Activated T-helper 17 cell treated with anti-CD3 and anti-CD28 coated beads, Interleukin-2, amount 50 U/mL, for 72 hours (primary cell): ENCODE measurements at regions not wholly inside any gene's neighbourhood (a gene's known extent, or its start where the extent isn't known, plus 50 kb on each side); places are given as distances from the start of the nearest gene placed in this dataset.

Experiments
- ATAC-seq: fragments of 150-1000 bp; cut with Tn5 transposase; replicated peaks from 2 replicates; pipeline ENCODE4 v1.10.0; 2021; ENCODE audit warnings: mild to moderate bottlenecking, moderate library complexity
- H3K27ac Mint-ChIP-seq: one replicate; pipeline ENCODE4 v1.8.0; 2022; ENCODE audit warnings: mixed read lengths
- H3K27me3 Mint-ChIP-seq: one replicate; pipeline ENCODE4 v1.8.0; 2022; ENCODE audit warnings: mixed read lengths
- H3K36me3 Mint-ChIP-seq: one replicate; pipeline ENCODE4 v1.8.0; 2022; ENCODE audit warnings: low read depth, mild to moderate bottlenecking, mixed read lengths
- H3K4me1 Mint-ChIP-seq: one replicate; pipeline ENCODE4 v1.8.0; 2022; ENCODE audit warnings: mixed read lengths
- H3K4me3 Mint-ChIP-seq: one replicate; pipeline ENCODE4 v1.8.0; 2022; ENCODE audit warnings: mild to moderate bottlenecking, mixed read lengths
- H3K9me3 Mint-ChIP-seq: one replicate; pipeline ENCODE4 v1.8.0; 2022; ENCODE audit warnings: mixed read lengths

DNA sequence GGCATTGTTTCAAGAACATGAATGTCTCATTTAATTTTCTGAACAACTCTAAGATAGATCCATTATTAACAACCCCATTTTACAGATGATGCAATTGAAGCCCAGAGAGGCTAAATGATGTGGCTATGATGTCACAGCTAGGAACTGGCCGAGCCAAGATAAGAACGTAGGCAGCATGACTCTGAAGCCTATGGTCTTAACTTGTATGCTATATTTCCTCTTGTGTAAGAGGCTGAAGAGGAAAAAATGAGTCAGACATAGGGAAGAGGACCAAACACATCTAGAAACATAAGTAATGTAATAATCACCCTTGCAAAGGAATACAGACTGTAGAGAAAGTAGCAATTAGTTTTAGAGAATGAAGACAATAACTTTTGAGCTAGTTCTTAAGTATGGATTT is 416.8 kb downstream of the FIGN start:
- no peaks in the 10 kb centered on the region for H3K4me1 Mint-ChIP-seq
- peaks cover 8% of the 10 kb centered on the region for H3K9me3 Mint-ChIP-seq
- no peak overlapping the region for H3K4me3 Mint-ChIP-seq
- no peaks in the 10 kb centered on the region for H3K36me3 Mint-ChIP-seq
- ATAC-seq: no peak
- no peaks in the 10 kb centered on the region for H3K27me3 Mint-ChIP-seq
- H3K27ac Mint-ChIP-seq: no peak overlapping the region

DNA sequence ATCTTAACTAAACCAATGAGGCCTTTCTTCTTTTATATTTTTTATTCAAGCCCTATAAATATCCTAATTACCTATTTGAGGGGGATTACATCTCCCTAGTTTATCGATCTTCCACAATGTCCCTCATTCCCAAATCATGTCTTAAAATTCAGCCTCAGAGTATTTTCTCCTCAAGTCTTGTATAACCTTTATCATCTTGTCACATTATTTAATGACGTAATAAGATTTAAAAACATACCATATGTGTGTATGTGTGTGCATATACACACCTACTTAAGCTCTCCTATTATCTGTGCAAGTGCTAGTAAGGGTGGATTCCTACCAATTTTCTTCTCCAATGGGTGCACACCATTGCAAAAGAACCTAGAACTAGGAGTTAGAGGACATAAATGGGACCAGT is 421.1 kb downstream of the FIGN start:
- H3K27me3 Mint-ChIP-seq: no peaks in the 10 kb centered on the region
- no peak overlapping the region for H3K4me3 Mint-ChIP-seq
- H3K9me3 Mint-ChIP-seq: peaks cover 8% of the 10 kb centered on the region
- H3K27ac Mint-ChIP-seq: no peak overlapping the region
- no peak for ATAC-seq
- no peaks in the 10 kb centered on the region for H3K36me3 Mint-ChIP-seq
- H3K4me1 Mint-ChIP-seq: no peaks in the 10 kb centered on the region

DNA sequence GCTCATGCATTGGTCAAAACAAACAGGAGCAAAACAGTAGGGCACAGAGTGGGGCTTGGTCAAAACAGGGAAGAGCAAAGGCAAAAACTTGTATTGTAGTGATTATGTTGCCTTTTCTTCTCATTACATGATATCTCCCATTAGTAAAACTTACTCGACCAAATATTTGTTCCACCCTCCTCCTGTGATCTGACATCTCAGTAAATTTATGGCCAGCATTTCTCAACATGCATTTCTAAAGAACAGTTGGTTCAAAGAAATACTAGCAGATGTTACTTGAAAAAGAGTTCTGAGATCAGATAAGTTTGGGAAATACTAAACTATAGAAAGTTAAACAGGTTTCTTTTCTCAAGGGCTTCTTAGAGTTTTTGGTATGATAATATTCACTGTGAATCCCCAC is 423.1 kb downstream of the FIGN start:
- no peaks in the 10 kb centered on the region for H3K36me3 Mint-ChIP-seq
- no peak for ATAC-seq
- no peaks in the 10 kb centered on the region for H3K9me3 Mint-ChIP-seq
- no peak overlapping the region for H3K27ac Mint-ChIP-seq
- H3K4me1 Mint-ChIP-seq: no peaks in the 10 kb centered on the region
- H3K27me3 Mint-ChIP-seq: no peaks in the 10 kb centered on the region
- H3K4me3 Mint-ChIP-seq: no peak overlapping the region

DNA sequence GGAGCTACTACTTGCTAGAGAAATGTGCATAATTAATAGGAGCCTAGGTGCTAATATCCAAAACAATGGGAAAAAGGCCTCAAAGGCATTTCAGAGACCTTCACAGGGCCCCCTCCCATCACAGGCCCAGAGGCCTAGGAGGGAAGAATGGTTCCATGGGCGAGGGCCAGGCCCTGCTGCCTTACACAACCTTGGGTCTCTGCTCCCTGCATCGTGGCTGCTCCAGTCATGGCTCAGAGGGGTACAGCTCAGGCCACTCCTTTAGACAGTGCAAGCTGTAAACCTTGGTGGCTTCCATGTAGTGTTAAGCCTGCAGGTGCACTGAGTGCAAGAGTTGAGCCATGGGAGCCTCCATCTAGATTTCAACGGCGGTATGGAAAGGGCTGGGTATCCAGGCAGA is 429.2 kb downstream of the FIGN start:
- H3K27ac Mint-ChIP-seq: no peak overlapping the region
- peaks cover 10% of the 10 kb centered on the region for H3K9me3 Mint-ChIP-seq
- H3K27me3 Mint-ChIP-seq: no peaks in the 10 kb centered on the region
- no peaks in the 10 kb centered on the region for H3K36me3 Mint-ChIP-seq
- H3K4me3 Mint-ChIP-seq: no peak overlapping the region
- no peak for ATAC-seq
- no peaks in the 10 kb centered on the region for H3K4me1 Mint-ChIP-seq

DNA sequence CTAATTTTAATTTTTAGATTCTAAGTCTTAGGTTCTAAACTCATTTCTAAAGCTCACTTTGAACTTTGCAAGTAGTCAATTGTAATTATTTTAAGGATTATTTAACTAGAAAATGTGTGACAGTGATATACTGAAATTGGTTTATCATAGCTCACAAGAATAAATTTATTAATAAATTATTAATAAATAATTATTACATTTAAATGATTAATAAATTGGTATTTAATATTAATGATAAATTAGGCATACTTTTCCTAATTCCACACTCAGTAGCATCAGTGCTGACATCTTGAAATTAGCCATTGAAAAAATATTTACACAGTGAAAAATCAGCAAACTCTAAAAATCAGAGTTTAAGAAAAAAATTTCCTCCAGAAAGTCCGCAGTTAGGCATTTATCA is 433.7 kb downstream of the FIGN start:
- Mint-ChIP-seq H3K27ac (no peak overlapping the region), H3K36me3 (no peaks in the 10 kb centered on the region), H3K27me3 (no peaks in the 10 kb centered on the region), H3K4me3 (no peak overlapping the region), H3K4me1 (no peaks in the 10 kb centered on the region), H3K9me3 (peaks cover 13% of the 10 kb centered on the region)
- ATAC-seq: no peak

DNA sequence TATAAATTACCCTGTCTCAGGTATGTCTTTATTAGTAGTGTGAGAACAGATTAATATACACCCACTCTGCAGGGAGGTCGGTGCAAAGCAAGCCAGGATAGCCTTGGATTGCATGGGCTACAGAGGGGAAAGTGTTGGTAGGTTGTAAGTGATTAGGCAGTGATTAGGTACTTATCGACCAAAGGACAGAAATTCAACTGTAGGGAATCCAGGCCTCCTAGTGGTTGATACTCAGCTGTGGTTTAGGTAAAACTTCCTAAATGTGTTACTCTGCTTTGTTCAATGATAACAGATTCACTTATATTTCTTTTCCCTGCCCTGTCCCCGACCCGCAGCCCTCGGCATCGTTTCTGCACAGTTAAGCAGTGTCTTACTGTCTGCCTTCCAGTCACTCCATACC is 444.0 kb downstream of the FIGN start:
- ATAC-seq: no peak
- no peaks in the 10 kb centered on the region for H3K27me3 Mint-ChIP-seq
- H3K27ac Mint-ChIP-seq: no peak overlapping the region
- no peak overlapping the region for H3K4me3 Mint-ChIP-seq
- H3K36me3 Mint-ChIP-seq: no peaks in the 10 kb centered on the region
- H3K9me3 Mint-ChIP-seq: peaks cover 15% of the 10 kb centered on the region
- no peaks in the 10 kb centered on the region for H3K4me1 Mint-ChIP-seq

DNA sequence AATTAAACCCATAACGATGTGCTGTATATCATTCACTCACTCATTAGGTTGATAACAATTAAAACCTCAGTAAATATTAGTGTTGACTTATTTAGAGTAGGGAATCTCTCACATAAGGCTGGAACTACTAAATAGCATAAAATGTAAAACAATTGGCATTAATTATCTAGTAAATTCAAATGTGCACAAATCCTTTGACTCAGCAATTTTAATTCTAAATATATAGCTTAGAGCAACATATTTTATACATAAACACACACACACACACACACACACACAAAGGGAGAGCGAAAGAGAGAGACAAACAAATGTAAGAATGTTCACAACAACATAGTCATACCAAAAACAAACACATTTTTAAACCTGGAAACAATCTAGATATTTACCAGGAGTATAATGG is 443.1 kb upstream of the KCNH7 start:
- peaks cover 6% of the 10 kb centered on the region for H3K9me3 Mint-ChIP-seq
- H3K27me3 Mint-ChIP-seq: no peaks in the 10 kb centered on the region
- H3K27ac Mint-ChIP-seq: no peak overlapping the region
- no peak overlapping the region for H3K4me3 Mint-ChIP-seq
- no peaks in the 10 kb centered on the region for H3K4me1 Mint-ChIP-seq
- no peak for ATAC-seq
- H3K36me3 Mint-ChIP-seq: no peaks in the 10 kb centered on the region

DNA sequence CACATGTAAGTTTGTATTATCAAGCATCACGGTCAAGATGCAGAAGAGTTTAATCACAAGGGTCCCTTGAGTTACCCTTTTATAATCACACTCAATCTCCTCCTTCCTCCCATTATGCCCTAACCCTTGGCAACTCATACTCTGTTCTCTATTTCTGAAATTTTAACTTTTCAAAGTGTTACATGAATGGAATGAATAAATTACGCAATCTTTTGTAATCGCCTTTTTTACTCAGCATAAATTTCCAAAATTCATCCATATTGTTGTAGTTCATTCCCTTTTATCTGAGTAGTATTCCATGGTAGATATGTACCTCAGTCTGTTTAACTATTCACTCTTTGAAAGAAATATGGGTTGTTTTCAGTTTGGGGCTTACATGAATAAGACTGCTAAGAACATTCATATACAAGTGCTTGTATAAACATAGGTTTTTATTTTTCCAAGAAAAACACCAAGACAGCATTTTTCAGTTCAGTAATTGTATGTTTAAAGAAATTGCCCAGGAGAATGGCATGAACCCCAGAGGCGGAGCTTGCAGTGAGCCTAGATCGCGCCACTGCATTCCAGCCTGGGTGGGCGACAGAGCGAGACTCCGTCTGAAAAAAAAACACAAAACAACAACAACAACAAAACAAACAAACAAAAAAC is 430.9 kb upstream of the KCNH7 start:
- no peak overlapping the region for H3K27ac Mint-ChIP-seq
- H3K27me3 Mint-ChIP-seq: no peaks in the 10 kb centered on the region
- peaks cover 20% of the 10 kb centered on the region for H3K9me3 Mint-ChIP-seq
- no peaks in the 10 kb centered on the region for H3K4me1 Mint-ChIP-seq
- no peak overlapping the region for H3K4me3 Mint-ChIP-seq
- no peaks in the 10 kb centered on the region for H3K36me3 Mint-ChIP-seq
- ATAC-seq: no peak

DNA sequence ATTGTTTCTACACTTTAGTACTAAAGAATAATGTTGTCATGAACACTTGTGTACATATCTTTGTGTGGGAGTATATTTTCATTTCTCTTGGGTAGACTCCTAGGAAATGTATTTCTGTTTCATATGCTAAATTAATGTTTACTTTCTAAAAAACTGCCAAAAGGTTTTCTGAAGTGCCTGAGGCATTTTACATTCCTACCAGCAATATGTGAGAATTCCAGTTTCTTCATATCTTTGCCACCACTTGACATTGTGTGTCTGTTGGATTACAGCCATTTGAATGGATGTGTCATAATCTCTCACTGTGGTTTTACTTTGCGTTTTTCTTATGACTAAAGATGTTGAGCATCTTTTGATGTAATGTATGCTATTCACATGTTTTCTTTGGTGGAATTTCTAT is 428.2 kb upstream of the KCNH7 start:
- H3K36me3 Mint-ChIP-seq: no peaks in the 10 kb centered on the region
- no peaks in the 10 kb centered on the region for H3K4me1 Mint-ChIP-seq
- H3K9me3 Mint-ChIP-seq: peaks cover 3% of the 10 kb centered on the region
- no peaks in the 10 kb centered on the region for H3K27me3 Mint-ChIP-seq
- no peak overlapping the region for H3K27ac Mint-ChIP-seq
- ATAC-seq: no peak
- H3K4me3 Mint-ChIP-seq: no peak overlapping the region

DNA sequence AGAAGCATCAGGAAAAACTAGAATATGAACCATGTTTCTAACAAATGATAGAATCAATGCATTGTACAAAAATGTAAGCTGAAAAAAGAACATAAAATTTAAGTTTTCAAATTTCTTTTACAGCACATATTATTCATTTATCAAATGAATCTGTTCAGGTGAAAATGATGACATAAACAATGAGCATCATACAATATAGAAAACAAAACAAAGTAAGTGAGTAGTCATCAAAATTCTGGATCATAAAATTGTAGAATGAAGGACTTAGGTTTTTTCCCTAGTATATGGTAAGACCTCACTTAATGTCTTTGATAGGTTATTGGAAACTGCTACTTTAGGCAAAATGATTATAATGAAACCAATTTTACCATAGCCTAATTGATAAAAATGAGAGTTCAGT is 427.0 kb upstream of the KCNH7 start:
- H3K4me3 Mint-ChIP-seq: no peak overlapping the region
- no peak for ATAC-seq

DNA sequence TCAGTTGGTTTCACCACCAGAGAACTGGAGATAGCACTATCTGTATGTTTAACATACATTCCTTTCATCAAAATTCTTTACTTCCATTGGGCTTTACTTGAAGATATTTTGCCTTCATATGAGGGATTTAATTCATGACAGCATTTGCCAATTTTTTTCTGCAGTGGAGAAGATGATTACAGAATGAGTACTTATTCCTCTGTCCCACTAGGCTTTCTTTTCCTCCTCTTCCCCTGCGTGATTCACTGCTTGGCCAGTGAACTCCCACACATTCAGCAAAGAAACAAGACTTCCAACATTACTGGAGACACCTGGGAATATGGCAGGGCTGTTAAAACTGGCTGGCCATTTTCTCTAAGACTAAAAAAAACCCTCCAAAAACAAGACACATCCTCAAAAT is 425.8 kb upstream of the KCNH7 start:
- ATAC-seq: no peak
- Mint-ChIP-seq H3K9me3 (no peaks in the 10 kb centered on the region), H3K27me3 (no peaks in the 10 kb centered on the region), H3K27ac (no peak overlapping the region), H3K4me3 (no peak overlapping the region), H3K4me1 (no peaks in the 10 kb centered on the region), H3K36me3 (no peaks in the 10 kb centered on the region)

More for the DNA sequence above, 427.0 kb upstream of the KCNH7 start:
- Mint-ChIP-seq H3K9me3 (no peaks in the 10 kb centered on the region), H3K4me1 (no peaks in the 10 kb centered on the region), H3K27ac (no peak overlapping the region), H3K36me3 (no peaks in the 10 kb centered on the region), H3K27me3 (no peaks in the 10 kb centered on the region)

DNA sequence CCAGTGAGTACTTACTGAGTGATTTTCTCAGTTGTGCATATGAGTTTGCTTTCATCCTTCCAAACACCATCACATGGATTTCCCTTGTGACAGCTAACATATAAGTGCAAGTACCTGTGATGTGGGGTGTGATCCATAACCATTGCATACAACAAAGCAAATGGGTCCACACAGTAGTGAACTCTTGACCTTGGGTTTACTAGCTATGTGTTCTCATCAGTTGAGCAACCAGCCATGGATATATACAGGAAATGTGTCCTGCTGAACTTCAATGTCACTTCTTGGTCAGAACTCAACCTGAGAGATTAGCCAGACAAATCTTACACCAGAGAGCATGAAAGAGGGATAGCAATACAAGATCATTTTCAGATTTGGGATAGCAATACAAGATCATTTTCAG is 420.9 kb upstream of the KCNH7 start:
- no peak overlapping the region for H3K4me3 Mint-ChIP-seq
- peaks cover 5% of the 10 kb centered on the region for H3K9me3 Mint-ChIP-seq
- no peak overlapping the region for H3K27ac Mint-ChIP-seq
- H3K36me3 Mint-ChIP-seq: no peaks in the 10 kb centered on the region
- no peaks in the 10 kb centered on the region for H3K27me3 Mint-ChIP-seq
- H3K4me1 Mint-ChIP-seq: no peaks in the 10 kb centered on the region
- no peak for ATAC-seq

DNA sequence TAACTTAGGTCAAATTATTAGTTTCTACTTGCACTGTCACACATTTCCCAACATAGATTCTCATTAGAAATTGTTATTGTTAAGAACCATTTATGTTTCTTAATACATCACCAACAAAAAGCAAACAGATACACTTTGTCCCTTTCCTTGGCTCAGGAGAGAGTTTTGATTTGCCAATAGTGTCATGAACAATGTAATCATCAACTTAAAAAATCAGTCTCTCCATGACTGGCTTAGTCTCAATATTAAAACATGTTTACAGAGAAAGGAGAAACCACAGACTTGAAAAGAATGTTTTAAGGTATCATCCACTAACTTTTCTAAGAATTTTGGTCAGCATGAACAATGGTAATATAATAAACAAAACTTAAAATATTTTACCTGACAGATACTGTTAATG is 416.5 kb upstream of the KCNH7 start:
- Mint-ChIP-seq H3K27ac (no peak overlapping the region), H3K36me3 (no peaks in the 10 kb centered on the region), H3K27me3 (no peaks in the 10 kb centered on the region), H3K9me3 (peaks cover 11% of the 10 kb centered on the region), H3K4me1 (no peaks in the 10 kb centered on the region), H3K4me3 (no peak overlapping the region)
- no peak for ATAC-seq

DNA sequence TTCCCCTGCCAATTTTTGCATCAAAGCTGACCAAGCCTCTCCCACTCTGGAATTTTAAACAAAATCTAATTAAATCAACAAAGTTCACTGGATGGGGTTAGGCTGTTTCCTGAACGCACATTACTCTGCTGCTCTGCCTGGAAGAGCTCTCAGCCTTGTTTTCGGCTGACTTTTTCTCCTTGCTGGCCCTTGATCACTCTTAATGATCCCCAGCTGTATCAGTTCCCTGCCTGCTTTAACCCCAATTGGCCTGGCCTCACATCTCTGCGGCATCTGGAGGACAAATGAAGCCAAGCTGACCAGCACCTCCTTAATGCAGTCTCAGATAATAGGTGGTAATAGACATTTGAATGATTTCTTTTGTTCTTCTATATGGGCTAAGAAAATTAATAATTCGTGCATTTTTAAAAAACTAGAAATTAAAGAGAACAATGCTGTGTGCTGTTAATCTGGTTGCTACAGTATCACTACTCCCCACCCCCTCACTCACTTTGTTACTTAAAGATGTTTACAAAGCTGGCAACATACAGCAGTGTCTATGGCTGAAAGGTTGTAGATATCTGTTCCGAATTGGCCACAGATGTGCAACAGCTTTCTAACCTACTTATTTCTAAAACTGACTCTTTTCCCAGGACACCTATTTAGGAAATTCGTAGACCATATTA is 415.2 kb upstream of the KCNH7 start:
- Mint-ChIP-seq H3K4me1 (no peaks in the 10 kb centered on the region), H3K27me3 (no peaks in the 10 kb centered on the region), H3K9me3 (peaks cover 11% of the 10 kb centered on the region), H3K4me3 (no peak overlapping the region), H3K36me3 (no peaks in the 10 kb centered on the region), H3K27ac (no peak overlapping the region)
- ATAC-seq: no peak

DNA sequence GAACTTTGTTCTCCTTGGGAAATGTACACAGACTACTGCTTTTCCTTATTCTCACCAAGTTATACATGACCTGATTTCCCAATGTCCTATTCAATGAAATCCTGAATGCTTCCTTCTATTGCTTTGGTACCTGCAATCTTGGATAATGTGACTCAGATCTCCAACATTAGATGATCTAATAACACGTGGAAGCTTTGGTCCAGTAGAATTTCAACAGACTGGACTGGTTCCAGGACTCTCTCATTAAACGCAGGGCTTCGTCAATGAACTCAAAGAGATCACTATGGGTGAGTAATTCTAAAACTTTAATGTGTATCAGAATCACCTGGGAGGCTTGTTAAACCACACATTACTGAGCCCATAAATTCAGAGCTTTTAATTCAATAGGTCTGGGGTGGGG is 413.6 kb upstream of the KCNH7 start:
- H3K27ac Mint-ChIP-seq: no peak overlapping the region

More for the DNA sequence above, 413.6 kb upstream of the KCNH7 start:
- Mint-ChIP-seq H3K4me1 (no peaks in the 10 kb centered on the region), H3K4me3 (no peak overlapping the region), H3K27me3 (no peaks in the 10 kb centered on the region), H3K36me3 (no peaks in the 10 kb centered on the region), H3K9me3 (peaks cover 11% of the 10 kb centered on the region)
- no peak for ATAC-seq
